Omental fat pad (tissue), 3 donors: ENCODE measurements at regions not wholly inside any gene's neighbourhood (a gene's known extent, or its start where the extent isn't known, plus 50 kb on each side); places are given as distances from the start of the nearest gene placed in this dataset.
"Not testable (repeated sequence)": the region's sequence is repeated elsewhere in the genome, so short reads cannot be mapped to it uniquely, and the experiment has no call there.

Experiments used
- ATAC-seq: fragments of 150-250 bp; one replicate; pipeline ENCODE4 v1.9.1; 2016; ENCODE audit warnings: mild to moderate bottlenecking, moderate library complexity; ENCODE audit not compliant: low FRiP score
- DNase-seq: peaks from one replicate; pipeline ENCODE4 v3.0.0-alpha.2; 2019; ENCODE audit warnings: low spot score
- CTCF ChIP-seq, 3 donors: fragments of 450-650 bp; IDR thresholded peaks; one replicate each; pipeline ENCODE4 v1.5.1; 2016 to 2017; ENCODE audit warnings: antibody characterized with exemption in 3 of 3, mild to moderate bottlenecking in 3 of 3, moderate library complexity in 2 of 3

- no peak for TF ChIP-seq CTCF (IDR thresholded peaks at IDR 0.05)
- DNase-seq = no peak
- ATAC-seq = no peak
Measured at GRCh38 chr2:44051593-44052347, 56.0 kb upstream of the LRPPRC start.

- no peak for ATAC-seq
- no peak for TF ChIP-seq CTCF (IDR thresholded peaks at IDR 0.05)
Measured at GRCh38 chr2:44052584-44052983, 56.8 kb upstream of the LRPPRC start.

GRCh38 chr2:44053052-44053451 lies 57.3 kb upstream of the LRPPRC start:
- ATAC-seq = no peak
- no peak for TF ChIP-seq CTCF (IDR thresholded peaks at IDR 0.05)
- DNase-seq = no peak

More at GRCh38 chr2:44052584-44052983, 56.8 kb upstream of the LRPPRC start:
- DNase-seq = no peak

- ATAC-seq (no peak), DNase-seq (no peak)
- no peak for TF ChIP-seq CTCF (IDR thresholded peaks at IDR 0.05)
Measured at GRCh38 chr2:44053456-44053855, 57.7 kb upstream of the LRPPRC start.

GRCh38 chr2:44055229-44055628 lies 59.4 kb upstream of the LRPPRC start:
- DNase-seq (no peak), ATAC-seq (no peak)
- TF ChIP-seq CTCF (IDR thresholded peaks at IDR 0.05) = no peak

- no peak for TF ChIP-seq CTCF (IDR thresholded peaks at IDR 0.05)
- no peak for DNase-seq
Measured at GRCh38 chr2:44055664-44056063, 59.9 kb upstream of the LRPPRC start.

GRCh38 chr2:44056947-44057346 lies 61.2 kb upstream of the LRPPRC start:
- TF ChIP-seq CTCF (IDR thresholded peaks at IDR 0.05) = no peak
- ATAC-seq (no peak), DNase-seq (no peak)

More at GRCh38 chr2:44055664-44056063, 59.9 kb upstream of the LRPPRC start:
- no peak for ATAC-seq

GRCh38 chr2:44060286-44060685 lies 64.5 kb upstream of the LRPPRC start:
- not testable (repeated sequence) for DNase-seq, ATAC-seq
